ENCODE measurements at regions not wholly inside any gene's neighbourhood (a gene's known extent, or its start where the extent isn't known, plus 50 kb on each side); places are given as distances from the start of the nearest gene placed in this dataset.

DNA sequence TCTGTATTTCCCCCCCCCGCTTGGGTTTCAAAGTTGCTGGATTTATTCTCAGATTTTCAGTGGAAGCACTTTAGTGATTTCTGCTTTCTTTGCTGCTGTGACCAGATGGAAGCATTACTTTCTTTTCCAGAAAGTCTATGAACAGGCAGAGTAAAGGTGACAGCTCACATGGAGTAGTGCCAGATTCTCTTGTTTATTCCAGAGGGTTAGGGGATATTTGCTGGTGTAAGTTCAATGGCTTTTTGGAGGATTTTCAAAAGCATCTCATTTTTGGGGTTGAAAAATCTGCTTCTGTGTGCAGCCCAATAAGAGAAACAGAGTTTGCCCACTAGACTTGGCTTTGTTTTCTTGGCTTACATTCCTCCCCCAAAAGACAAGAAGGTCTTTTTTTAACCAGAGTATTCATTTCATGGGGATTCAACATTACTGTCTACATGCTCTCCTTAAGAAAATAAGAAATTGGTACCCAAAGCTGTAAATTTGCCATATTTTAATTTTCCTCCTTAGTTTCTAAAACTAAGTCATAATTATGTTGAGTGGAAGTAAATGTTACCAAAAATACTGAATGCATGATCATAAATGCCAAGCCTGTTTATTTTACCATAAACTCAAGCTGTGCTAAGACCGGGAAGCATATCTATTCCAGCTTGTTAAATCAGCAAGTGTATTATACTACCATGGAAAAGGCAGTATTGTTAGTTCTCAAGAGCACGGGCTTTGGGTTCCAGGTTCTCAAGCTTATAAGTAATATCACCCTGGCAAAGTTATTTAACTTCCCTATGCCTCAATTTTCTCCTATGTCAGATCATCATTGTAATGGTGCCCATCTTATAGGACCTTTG lies 557.2 kb downstream of the CPS1 start:
- no peak overlapping the region for H3K4me2 ChIP-seq (ENCODE audit: insufficient read depth, low read length)
- no peaks in the 10 kb centered on the region for H3K4me1 ChIP-seq (ENCODE audit: insufficient read depth, low read length)
- H4K20me1 ChIP-seq (ENCODE audit: insufficient read depth, low read length): no peaks in the 10 kb centered on the region
- DNase-seq (no peak), ATAC-seq (ENCODE audit: insufficient read depth, low read depth) (no peak)
- H3K27me3 ChIP-seq (ENCODE audit: insufficient read depth, low read length, poor library complexity): no peaks in the 10 kb centered on the region
- no peak overlapping the region for H3K4me3 ChIP-seq (ENCODE audit: low read depth in 1 of 2, low read length in 2 of 2)
- no peak overlapping the region for H3K9ac ChIP-seq (ENCODE audit: low read depth, low read length)
- TF ChIP-seq CTCF (IDR thresholded peaks at IDR 0.05; ENCODE audit: borderline replicate concordance, extremely low read depth, low read length, poor library complexity, severe bottlenecking) (no peak), EZH2 (IDR thresholded peaks at IDR 0.05; ENCODE audit: borderline replicate concordance, low read depth, low read length, severe bottlenecking) (no peak)
- no peak overlapping the region for H3K27ac ChIP-seq (ENCODE audit: low read length)
- H2AFZ ChIP-seq (ENCODE audit: low read depth, low read length): no peak overlapping the region
- no peaks in the 10 kb centered on the region for H3K9me3 ChIP-seq (ENCODE audit: insufficient read depth, low read length, severe bottlenecking)
- no peaks in the 10 kb centered on the region for H3K79me2 ChIP-seq (ENCODE audit: insufficient read depth, low read length)
- H3K36me3 ChIP-seq (ENCODE audit: insufficient read depth, low read length): no peaks in the 10 kb centered on the region

- no peak overlapping the region for H3K4me3 ChIP-seq (ENCODE audit: low read depth in 1 of 2, low read length in 2 of 2)
- no peak overlapping the region for H2AFZ ChIP-seq (ENCODE audit: low read depth, low read length)
- H3K79me2 ChIP-seq (ENCODE audit: insufficient read depth, low read length): no peaks in the 10 kb centered on the region
- no peaks in the 10 kb centered on the region for H3K4me1 ChIP-seq (ENCODE audit: insufficient read depth, low read length)
- DNase-seq (no peak), ATAC-seq (ENCODE audit: insufficient read depth, low read depth) (no peak)
- no peaks in the 10 kb centered on the region for H4K20me1 ChIP-seq (ENCODE audit: insufficient read depth, low read length)
- TF ChIP-seq CTCF (IDR thresholded peaks at IDR 0.05; ENCODE audit: borderline replicate concordance, extremely low read depth, low read length, poor library complexity, severe bottlenecking): no peak
- no peak for TF ChIP-seq EZH2 (IDR thresholded peaks at IDR 0.05; ENCODE audit: borderline replicate concordance, low read depth, low read length, severe bottlenecking)
- no peaks in the 10 kb centered on the region for H3K9me3 ChIP-seq (ENCODE audit: insufficient read depth, low read length, severe bottlenecking)
- H3K36me3 ChIP-seq (ENCODE audit: insufficient read depth, low read length): no peaks in the 10 kb centered on the region
- no peak overlapping the region for H3K4me2 ChIP-seq (ENCODE audit: insufficient read depth, low read length)
- H3K27ac ChIP-seq (ENCODE audit: low read length): no peak overlapping the region
- no peak overlapping the region for H3K9ac ChIP-seq (ENCODE audit: low read depth, low read length)
- no peaks in the 10 kb centered on the region for H3K27me3 ChIP-seq (ENCODE audit: insufficient read depth, low read length, poor library complexity)
These were observed 558.5 kb downstream of the CPS1 start for GRCh38 chr2:211114826-211115455.

DNA sequence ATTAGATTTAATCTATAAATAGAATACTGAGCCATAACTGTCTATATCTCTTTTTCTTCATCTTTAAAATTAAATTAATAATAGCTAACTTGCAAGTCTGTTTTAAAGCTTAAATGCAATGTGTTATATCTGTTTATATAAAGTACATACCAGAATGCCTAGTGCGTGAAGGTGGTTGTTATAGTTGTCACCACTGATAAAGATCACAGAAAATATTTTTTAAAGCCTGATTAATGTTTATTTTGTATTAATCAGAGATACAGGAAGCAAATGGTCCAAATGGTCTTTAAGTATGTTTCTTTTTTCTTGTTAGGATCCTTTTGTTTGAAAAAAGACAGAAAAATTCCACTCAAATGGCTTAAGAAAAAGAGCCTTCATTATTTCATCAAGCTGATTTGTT lies 560.6 kb downstream of the CPS1 start:
- ATAC-seq (ENCODE audit: insufficient read depth, low read depth): no peak
- TF ChIP-seq CTCF (IDR thresholded peaks at IDR 0.05; ENCODE audit: borderline replicate concordance, extremely low read depth, low read length, poor library complexity, severe bottlenecking): no peak
- no peak for TF ChIP-seq EZH2 (IDR thresholded peaks at IDR 0.05; ENCODE audit: borderline replicate concordance, low read depth, low read length, severe bottlenecking)
- no peak overlapping the region for H2AFZ ChIP-seq (ENCODE audit: low read depth, low read length)

More for the DNA sequence above, 560.6 kb downstream of the CPS1 start:
- no peaks in the 10 kb centered on the region for H3K79me2 ChIP-seq (ENCODE audit: insufficient read depth, low read length)
- no peaks in the 10 kb centered on the region for H3K36me3 ChIP-seq (ENCODE audit: insufficient read depth, low read length)
- DNase-seq: no peak
- H3K27me3 ChIP-seq (ENCODE audit: insufficient read depth, low read length, poor library complexity): no peaks in the 10 kb centered on the region
- H4K20me1 ChIP-seq (ENCODE audit: insufficient read depth, low read length): no peaks in the 10 kb centered on the region
- H3K27ac ChIP-seq (ENCODE audit: low read length): no peak overlapping the region
- H3K9me3 ChIP-seq (ENCODE audit: insufficient read depth, low read length, severe bottlenecking): no peaks in the 10 kb centered on the region
- H3K4me1 ChIP-seq (ENCODE audit: insufficient read depth, low read length): no peaks in the 10 kb centered on the region
- H3K9ac ChIP-seq (ENCODE audit: low read depth, low read length): no peak overlapping the region
- no peak overlapping the region for H3K4me3 ChIP-seq (ENCODE audit: low read depth in 1 of 2, low read length in 2 of 2)
- no peak overlapping the region for H3K4me2 ChIP-seq (ENCODE audit: insufficient read depth, low read length)

Measured in DND-41 (cell line).